ENCODE measurements at regions not wholly inside any gene's neighbourhood (a gene's known extent, or its start where the extent isn't known, plus 50 kb on each side); places are given as distances from the start of the nearest gene placed in this dataset.
A peak's percentile ranks its signal among the peaks of the same experiment; 100 is the strongest.

DNA sequence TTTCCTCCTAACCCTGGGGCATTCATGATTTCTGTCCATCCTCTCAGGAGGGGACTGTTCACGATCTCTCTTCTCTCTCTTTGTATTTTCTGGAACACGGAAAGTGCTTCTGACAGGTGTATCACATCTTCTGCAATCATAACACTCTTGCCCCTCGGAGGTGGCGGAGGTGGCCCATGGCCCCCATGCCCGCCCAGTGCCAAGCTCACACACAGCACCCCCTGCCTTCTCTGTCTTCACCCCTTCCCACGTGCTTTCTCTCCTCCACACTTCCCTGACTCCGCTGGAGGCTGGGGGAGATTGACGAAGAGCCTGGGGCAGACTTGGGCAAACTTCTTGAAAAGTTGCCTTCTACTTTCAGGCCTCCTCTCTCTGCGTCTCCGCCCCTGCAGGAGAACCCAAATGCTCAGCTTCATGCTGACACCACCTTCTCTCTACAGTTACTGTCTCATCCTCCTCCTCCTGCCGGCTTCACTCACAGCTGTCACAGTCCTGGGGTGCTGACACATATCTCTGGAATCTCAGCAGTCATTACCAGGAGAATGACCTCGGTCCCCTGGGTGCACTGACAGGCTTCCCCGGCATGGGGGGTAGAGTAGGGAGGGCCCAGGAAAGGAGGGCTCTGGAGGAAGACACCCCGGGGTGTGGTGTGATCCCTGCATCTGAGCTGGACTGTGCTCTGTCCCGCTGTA is 127.1 kb downstream of the ENGASE start:
- H3K27me3 ChIP-seq = peaks cover 0 to 72% (median 8%) of the 10 kb centered on the region in 9 donors
- no peaks in the 10 kb centered on the region for H3K4me1 ChIP-seq
- TF ChIP-seq, protein P1, sequence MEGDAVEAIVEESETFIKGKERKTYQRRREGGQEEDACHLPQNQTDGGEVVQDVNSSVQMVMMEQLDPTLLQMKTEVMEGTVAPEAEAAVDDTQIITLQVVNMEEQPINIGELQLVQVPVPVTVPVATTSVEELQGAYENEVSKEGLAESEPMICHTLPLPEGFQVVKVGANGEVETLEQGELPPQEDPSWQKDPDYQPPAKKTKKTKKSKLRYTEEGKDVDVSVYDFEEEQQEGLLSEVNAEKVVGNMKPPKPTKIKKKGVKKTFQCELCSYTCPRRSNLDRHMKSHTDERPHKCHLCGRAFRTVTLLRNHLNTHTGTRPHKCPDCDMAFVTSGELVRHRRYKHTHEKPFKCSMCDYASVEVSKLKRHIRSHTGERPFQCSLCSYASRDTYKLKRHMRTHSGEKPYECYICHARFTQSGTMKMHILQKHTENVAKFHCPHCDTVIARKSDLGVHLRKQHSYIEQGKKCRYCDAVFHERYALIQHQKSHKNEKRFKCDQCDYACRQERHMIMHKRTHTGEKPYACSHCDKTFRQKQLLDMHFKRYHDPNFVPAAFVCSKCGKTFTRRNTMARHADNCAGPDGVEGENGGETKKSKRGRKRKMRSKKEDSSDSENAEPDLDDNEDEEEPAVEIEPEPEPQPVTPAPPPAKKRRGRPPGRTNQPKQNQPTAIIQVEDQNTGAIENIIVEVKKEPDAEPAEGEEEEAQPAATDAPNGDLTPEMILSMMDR (IDR thresholded peaks at IDR 0.05) = no peak
- no peak for TF ChIP-seq POLR2A (IDR thresholded peaks at IDR 0.05)
- DNase-seq (no peak), ATAC-seq (no peak)
- H3K36me3 ChIP-seq = no peaks in the 10 kb centered on the region
- intact Hi-C loops (cut with DNase I) = no loop called here
- no peak overlapping the region for H3K4me3 ChIP-seq
- 40 to 46% (median 43%) methylated on average over 15 of the region's 15 CpGs for WGBS, 4 donors
- H3K9me3 ChIP-seq = no peaks in the 10 kb centered on the region
- no peak overlapping the region for H3K27ac ChIP-seq

- WGBS, 4 donors = 24 to 25% (median 25%) methylated on average over 6 of the region's 6 CpGs
- H3K27me3 ChIP-seq = peaks cover 0 to 66% (median 8%) of the 10 kb centered on the region in 9 donors
- intact Hi-C loops (cut with DNase I) = no loop called here
- TF ChIP-seq, protein P1 (IDR thresholded peaks at IDR 0.05) = no peak
- no peak for TF ChIP-seq POLR2A (IDR thresholded peaks at IDR 0.05)
- no peaks in the 10 kb centered on the region for H3K36me3 ChIP-seq
- H3K4me3 ChIP-seq = no peak overlapping the region
- H3K27ac ChIP-seq = no peak overlapping the region
- DNase-seq (no peak), ATAC-seq (no peak)
- no peaks in the 10 kb centered on the region for H3K4me1 ChIP-seq
- no peaks in the 10 kb centered on the region for H3K9me3 ChIP-seq
These were observed 126.5 kb downstream of the ENGASE start for GRCh38 chr17:79201119-79201518.

GRCh38 chr17:79196913-79197312 is 122.3 kb downstream of the ENGASE start:
- no peak for ATAC-seq
- no peak for DNase-seq
- TF ChIP-seq, protein P1 (IDR thresholded peaks at IDR 0.05) = no peak
- TF ChIP-seq POLR2A (IDR thresholded peaks at IDR 0.05) = no peak
- no peaks in the 10 kb centered on the region for H3K36me3 ChIP-seq
- H3K27me3 ChIP-seq = peaks cover 0 to 67% (median 8%) of the 10 kb centered on the region in 9 donors
- intact Hi-C loops (cut with DNase I) = no loop called here
- WGBS, 4 donors = 67 to 77% (median 73%) methylated on average over 10 of the region's 10 CpGs
- H3K9me3 ChIP-seq = no peaks in the 10 kb centered on the region
- no peaks in the 10 kb centered on the region for H3K4me1 ChIP-seq
- no peak overlapping the region for H3K4me3 ChIP-seq
- no peak overlapping the region for H3K27ac ChIP-seq

DNA sequence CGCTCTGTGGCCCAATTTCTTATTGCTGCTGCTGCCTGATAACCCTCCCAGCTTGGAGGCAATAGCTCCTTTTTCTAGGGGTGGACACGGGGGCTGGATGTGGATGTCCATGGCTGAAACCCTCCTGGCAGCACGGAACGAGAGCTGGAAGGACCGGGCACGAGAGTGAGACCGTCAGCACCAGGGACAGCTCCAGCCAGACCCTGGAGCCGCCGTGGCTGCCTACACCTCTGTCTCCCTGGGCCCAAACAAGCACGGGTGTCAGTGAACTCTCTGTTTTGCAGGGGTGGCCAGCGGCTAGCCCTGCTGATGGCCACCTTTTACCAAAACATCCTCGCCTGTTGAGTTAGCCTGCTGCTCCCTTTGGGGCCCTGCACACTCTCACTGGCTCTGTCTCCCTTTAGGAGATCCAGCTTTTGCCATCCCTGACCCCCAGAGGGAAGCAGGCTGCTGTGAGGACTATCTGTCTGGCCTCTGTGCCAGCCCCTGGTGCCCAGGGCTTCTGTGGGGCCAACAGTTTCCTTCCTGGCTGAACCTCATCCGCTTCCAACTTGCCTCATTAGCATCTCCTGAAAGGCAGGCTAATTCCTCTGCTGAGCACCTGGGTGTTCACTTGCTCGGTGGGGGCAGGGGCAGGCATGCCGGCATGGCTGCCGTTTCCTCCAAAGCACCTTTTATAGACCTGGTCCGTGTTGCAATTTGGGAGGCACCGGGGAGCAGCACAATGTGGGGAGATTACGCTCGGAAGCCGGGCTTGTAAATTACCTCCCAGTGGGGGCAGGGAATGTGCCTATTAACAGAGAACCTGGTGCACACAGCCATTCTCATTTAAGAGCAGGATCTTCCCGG is 118.1 kb downstream of the ENGASE start:
- WGBS, 4 donors = 7 to 20% (median 8%) methylated on average over 7 to 22 of the region's 22 CpGs
- DNase-seq (peak in 3 of 5 donors; percentile 39 to 53 (median 39)), ATAC-seq (peak in 3 of 4 donors; percentile 45 to 60 (median 59))
- H3K27me3 ChIP-seq = peaks cover 9 to 70% (median 27%) of the 10 kb centered on the region in 9 donors
- intact Hi-C loops (cut with DNase I) = no loop called here
- no peaks in the 10 kb centered on the region for H3K36me3 ChIP-seq
- no peak overlapping the region for H3K27ac ChIP-seq
- no peaks in the 10 kb centered on the region for H3K4me1 ChIP-seq
- H3K4me3 ChIP-seq = no peak overlapping the region
- no peak for TF ChIP-seq POLR2A (IDR thresholded peaks at IDR 0.05)
- TF ChIP-seq, protein P1 (IDR thresholded peaks at IDR 0.05) = no peak
- H3K9me3 ChIP-seq = no peaks in the 10 kb centered on the region
